ENCODE measurements at regions not wholly inside any gene's neighbourhood (a gene's known extent, or its start where the extent isn't known, plus 50 kb on each side); places are given as distances from the start of the nearest gene placed in this dataset.

DNA sequence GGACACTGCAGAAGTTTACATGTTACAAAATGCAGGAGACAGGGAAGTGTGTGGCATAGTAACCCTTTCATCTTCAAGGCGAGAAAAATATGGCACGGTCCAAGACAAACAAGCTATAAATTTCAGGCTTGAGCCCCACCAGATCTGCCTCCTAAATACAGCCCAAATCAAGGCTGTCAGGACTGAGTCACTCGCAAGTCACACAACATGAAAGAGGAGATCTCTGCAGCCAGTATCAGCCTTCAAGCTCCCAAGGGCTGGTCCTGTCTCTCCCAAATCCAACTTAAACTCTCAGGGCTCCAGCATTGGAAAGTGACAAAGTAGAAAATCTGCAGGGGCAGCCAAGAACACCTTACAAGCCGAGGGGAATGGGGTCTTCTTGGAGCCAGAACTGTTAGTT, 106.3 kb upstream of the GATA6 start:
- POLR2A ChIA-PET = interaction anchor here (0.5 kb wide), 1 partner anchor 499 kb away, joined by 3 read pairs; no protein-coding TSS in a partner anchor
- no peak overlapping the region for H3K4me3 ChIP-seq (ENCODE audit: low read depth in 2 of 2, low read length in 2 of 2)
- no peaks in the 10 kb centered on the region; the same call in 1 of the 2 replicates for H3K4me1 ChIP-seq (ENCODE audit: control insufficient read depth, insufficient read depth, low read length)
- no peaks in the 10 kb centered on the region for H3K27me3 ChIP-seq (ENCODE audit: control insufficient read depth, insufficient read depth, low read length)
- DNase-seq (ENCODE audit: low read depth, low spot score) (no peak), ATAC-seq (no peak)
- CTCF ChIA-PET = no interaction called here
- in situ Hi-C loops (cut with HindIII; ENCODE audit: low pct_unique_long_range_greater_than_20kb, low sequenced_read_pairs) = no loop called here
- TF ChIP-seq SIN3A (IDR thresholded peaks at IDR 0.05; ENCODE audit: borderline replicate concordance, insufficient read depth, low read depth, low read length) (no peak), POLR2AphosphoS5 (IDR thresholded peaks at IDR 0.05; ENCODE audit: low read depth, low read length) (no peak), TCF7L2 (IDR thresholded peaks at IDR 0.05; ENCODE audit: low read depth, low read length) (no peak)
- TF ChIP-seq, protein P1, sequence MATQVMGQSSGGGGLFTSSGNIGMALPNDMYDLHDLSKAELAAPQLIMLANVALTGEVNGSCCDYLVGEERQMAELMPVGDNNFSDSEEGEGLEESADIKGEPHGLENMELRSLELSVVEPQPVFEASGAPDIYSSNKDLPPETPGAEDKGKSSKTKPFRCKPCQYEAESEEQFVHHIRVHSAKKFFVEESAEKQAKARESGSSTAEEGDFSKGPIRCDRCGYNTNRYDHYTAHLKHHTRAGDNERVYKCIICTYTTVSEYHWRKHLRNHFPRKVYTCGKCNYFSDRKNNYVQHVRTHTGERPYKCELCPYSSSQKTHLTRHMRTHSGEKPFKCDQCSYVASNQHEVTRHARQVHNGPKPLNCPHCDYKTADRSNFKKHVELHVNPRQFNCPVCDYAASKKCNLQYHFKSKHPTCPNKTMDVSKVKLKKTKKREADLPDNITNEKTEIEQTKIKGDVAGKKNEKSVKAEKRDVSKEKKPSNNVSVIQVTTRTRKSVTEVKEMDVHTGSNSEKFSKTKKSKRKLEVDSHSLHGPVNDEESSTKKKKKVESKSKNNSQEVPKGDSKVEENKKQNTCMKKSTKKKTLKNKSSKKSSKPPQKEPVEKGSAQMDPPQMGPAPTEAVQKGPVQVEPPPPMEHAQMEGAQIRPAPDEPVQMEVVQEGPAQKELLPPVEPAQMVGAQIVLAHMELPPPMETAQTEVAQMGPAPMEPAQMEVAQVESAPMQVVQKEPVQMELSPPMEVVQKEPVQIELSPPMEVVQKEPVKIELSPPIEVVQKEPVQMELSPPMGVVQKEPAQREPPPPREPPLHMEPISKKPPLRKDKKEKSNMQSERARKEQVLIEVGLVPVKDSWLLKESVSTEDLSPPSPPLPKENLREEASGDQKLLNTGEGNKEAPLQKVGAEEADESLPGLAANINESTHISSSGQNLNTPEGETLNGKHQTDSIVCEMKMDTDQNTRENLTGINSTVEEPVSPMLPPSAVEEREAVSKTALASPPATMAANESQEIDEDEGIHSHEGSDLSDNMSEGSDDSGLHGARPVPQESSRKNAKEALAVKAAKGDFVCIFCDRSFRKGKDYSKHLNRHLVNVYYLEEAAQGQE (IDR thresholded peaks at IDR 0.05; ENCODE audit: insufficient read depth in 1 of 2, low read depth in 2 of 2, low read length in 1 of 2) = no peak
- TF ChIP-seq, protein P2, sequence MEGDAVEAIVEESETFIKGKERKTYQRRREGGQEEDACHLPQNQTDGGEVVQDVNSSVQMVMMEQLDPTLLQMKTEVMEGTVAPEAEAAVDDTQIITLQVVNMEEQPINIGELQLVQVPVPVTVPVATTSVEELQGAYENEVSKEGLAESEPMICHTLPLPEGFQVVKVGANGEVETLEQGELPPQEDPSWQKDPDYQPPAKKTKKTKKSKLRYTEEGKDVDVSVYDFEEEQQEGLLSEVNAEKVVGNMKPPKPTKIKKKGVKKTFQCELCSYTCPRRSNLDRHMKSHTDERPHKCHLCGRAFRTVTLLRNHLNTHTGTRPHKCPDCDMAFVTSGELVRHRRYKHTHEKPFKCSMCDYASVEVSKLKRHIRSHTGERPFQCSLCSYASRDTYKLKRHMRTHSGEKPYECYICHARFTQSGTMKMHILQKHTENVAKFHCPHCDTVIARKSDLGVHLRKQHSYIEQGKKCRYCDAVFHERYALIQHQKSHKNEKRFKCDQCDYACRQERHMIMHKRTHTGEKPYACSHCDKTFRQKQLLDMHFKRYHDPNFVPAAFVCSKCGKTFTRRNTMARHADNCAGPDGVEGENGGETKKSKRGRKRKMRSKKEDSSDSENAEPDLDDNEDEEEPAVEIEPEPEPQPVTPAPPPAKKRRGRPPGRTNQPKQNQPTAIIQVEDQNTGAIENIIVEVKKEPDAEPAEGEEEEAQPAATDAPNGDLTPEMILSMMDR (IDR thresholded peaks at IDR 0.05) = no peak
- no TSS peak for BruUV-seq (replicated peaks)
- no peaks in the 10 kb centered on the region for H3K36me3 ChIP-seq (ENCODE audit: control insufficient read depth, insufficient read depth, low read length)
- H3K27ac ChIP-seq (ENCODE audit: low read length) = no peak overlapping the region
- no peaks in the 10 kb centered on the region for H3K9me3 ChIP-seq (ENCODE audit: control insufficient read depth, insufficient read depth, low read depth, low read length)
- intact Hi-C loops (cut with micrococcal nuclease; ENCODE audit: unreplicated experiment) = no loop called here

DNA sequence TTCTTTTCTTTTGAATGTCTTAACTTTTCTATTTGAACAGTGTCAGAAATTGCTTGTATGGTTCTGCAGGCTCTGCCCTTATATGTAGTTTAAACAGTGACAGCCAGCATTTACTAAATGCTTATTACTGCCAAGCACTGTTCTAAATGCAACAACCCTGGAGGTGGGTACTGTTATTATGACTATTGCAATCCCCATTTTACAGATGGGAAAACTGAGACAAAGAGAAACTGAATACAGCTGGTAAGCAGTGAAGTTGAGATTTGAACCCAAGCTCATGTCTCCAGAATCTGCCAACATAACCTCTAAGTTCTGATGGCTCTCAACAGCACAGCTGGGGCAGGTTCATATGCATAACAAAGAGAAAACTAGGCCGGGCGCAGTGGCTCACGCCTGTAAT, 105.7 kb upstream of the GATA6 start:
- Histone ChIP-seq H3K9me3 (ENCODE audit: control insufficient read depth, insufficient read depth, low read depth, low read length) (no peaks in the 10 kb centered on the region), H3K27me3 (ENCODE audit: control insufficient read depth, insufficient read depth, low read length) (no peaks in the 10 kb centered on the region), H3K27ac (ENCODE audit: low read length) (no peak overlapping the region), H3K36me3 (ENCODE audit: control insufficient read depth, insufficient read depth, low read length) (no peaks in the 10 kb centered on the region), H3K4me3 (ENCODE audit: low read depth in 2 of 2, low read length in 2 of 2) (no peak overlapping the region), H3K4me1 (ENCODE audit: control insufficient read depth, insufficient read depth, low read length) (no peaks in the 10 kb centered on the region)
- in situ Hi-C loops (cut with HindIII; ENCODE audit: low pct_unique_long_range_greater_than_20kb, low sequenced_read_pairs) = no loop called here
- DNase-seq (ENCODE audit: low read depth, low spot score) (no peak), ATAC-seq (no peak)
- no peak for TF ChIP-seq POLR2AphosphoS5 (IDR thresholded peaks at IDR 0.05; ENCODE audit: low read depth, low read length)
- no peak for TF ChIP-seq TCF7L2 (IDR thresholded peaks at IDR 0.05; ENCODE audit: low read depth, low read length)
- TF ChIP-seq, protein P2 (IDR thresholded peaks at IDR 0.05) = no peak
- TF ChIP-seq, protein P1 (IDR thresholded peaks at IDR 0.05; ENCODE audit: insufficient read depth in 1 of 2, low read depth in 2 of 2, low read length in 1 of 2) = no peak
- no peak for TF ChIP-seq SIN3A (IDR thresholded peaks at IDR 0.05; ENCODE audit: borderline replicate concordance, insufficient read depth, low read depth, low read length)
- ChIA-PET CTCF (no interaction called here), POLR2A (interaction anchor here (0.5 kb wide), 1 partner anchor 499 kb away, joined by 3 read pairs; no protein-coding TSS in a partner anchor)
- intact Hi-C loops (cut with micrococcal nuclease; ENCODE audit: unreplicated experiment) = no loop called here
- BruUV-seq (replicated peaks) = no TSS peak

All from Panc1 (cell line).